Activated effector memory CD4-positive, alpha-beta T cell treated with anti-CD3 and anti-CD28 coated beads, Interleukin-2, amount 50 U/mL, for 16 hours (primary cell): ENCODE measurements at regions not wholly inside any gene's neighbourhood (a gene's known extent, or its start where the extent isn't known, plus 50 kb on each side); places are given as distances from the start of the nearest gene placed in this dataset.

Experiments
- DNase-seq: peaks from one replicate; pipeline ENCODE4 v3.0.0-alpha.2; 2020

- no peak for DNase-seq
Measured at GRCh38 chr1:60913039-60913438, 169.3 kb upstream of the NFIA start.

GRCh38 chr1:60911966-60912697 lies 170.2 kb upstream of the NFIA start:
- DNase-seq: no peak

- DNase-seq: no peak
Measured at GRCh38 chr1:60908159-60908558, 174.2 kb upstream of the NFIA start.

GRCh38 chr1:60906526-60906925 lies 175.8 kb upstream of the NFIA start:
- no peak for DNase-seq

- DNase-seq: no peak
Measured at GRCh38 chr1:60906039-60906438, 176.3 kb upstream of the NFIA start.

- no peak for DNase-seq
Measured at GRCh38 chr1:60904099-60904851, 178.1 kb upstream of the NFIA start.

- no peak for DNase-seq
Measured at GRCh38 chr1:60903591-60903990, 178.8 kb upstream of the NFIA start.

- no peak for DNase-seq
Measured at GRCh38 chr1:60899464-60899863, 182.9 kb upstream of the NFIA start.

GRCh38 chr1:60898987-60899386 lies 183.4 kb upstream of the NFIA start:
- no peak for DNase-seq

GRCh38 chr1:60898413-60898812 lies 183.9 kb upstream of the NFIA start:
- no peak for DNase-seq

GRCh38 chr1:60896701-60897363 lies 185.5 kb upstream of the NFIA start:
- DNase-seq: no peak

GRCh38 chr1:60895701-60896100 lies 186.7 kb upstream of the NFIA start:
- DNase-seq: no peak

- DNase-seq: no peak
Measured at GRCh38 chr1:60895252-60895651, 187.1 kb upstream of the NFIA start.

- no peak for DNase-seq
Measured at GRCh38 chr1:60894741-60895140, 187.6 kb upstream of the NFIA start.

- DNase-seq: no peak
Measured at GRCh38 chr1:60894130-60894529, 188.2 kb upstream of the NFIA start.

GRCh38 chr1:60893136-60893930 lies 189.0 kb upstream of the NFIA start:
- DNase-seq: no peak

- no peak for DNase-seq
Measured at GRCh38 chr1:60891765-60892164, 190.6 kb upstream of the NFIA start.

GRCh38 chr1:60891281-60891680 lies 191.1 kb upstream of the NFIA start:
- DNase-seq: no peak

- no peak for DNase-seq
Measured at GRCh38 chr1:60890664-60891063, 191.7 kb upstream of the NFIA start.

GRCh38 chr1:60889709-60890108 lies 192.7 kb upstream of the NFIA start:
- no peak for DNase-seq

GRCh38 chr1:60888126-60888525 lies 194.2 kb upstream of the NFIA start:
- no peak for DNase-seq

GRCh38 chr1:60886793-60887331 lies 195.5 kb upstream of the NFIA start:
- DNase-seq: no peak

- no peak for DNase-seq
Measured at GRCh38 chr1:60886090-60886489, 196.3 kb upstream of the NFIA start.
